HG02642 (cell line): ENCODE measurements at regions not wholly inside any gene's neighbourhood (a gene's known extent, or its start where the extent isn't known, plus 50 kb on each side); places are given as distances from the start of the nearest gene placed in this dataset.

Experiments
- ATAC-seq: cut with Tn5 transposase; IDR thresholded peaks from one replicate; pipeline ENCODE4 v1.9.1; 2021; ENCODE audit warnings: mild to moderate bottlenecking; ENCODE audit not compliant: unreplicated experiment, poor library complexity

GRCh38 chr5:54659700-54660131, 142.2 kb downstream of the SNX18 start:
- no peak for ATAC-seq

GRCh38 chr5:54658010-54658409, 140.5 kb downstream of the SNX18 start:
- ATAC-seq: no peak

- ATAC-seq: no peak
Observed at GRCh38 chr5:54656261-54656728, 138.7 kb downstream of the SNX18 start.

GRCh38 chr5:54655761-54656160, 138.2 kb downstream of the SNX18 start:
- no peak for ATAC-seq

GRCh38 chr5:54655266-54655665, 137.7 kb downstream of the SNX18 start:
- no peak for ATAC-seq

- ATAC-seq: no peak
Observed at GRCh38 chr5:54653956-54654614, 136.5 kb downstream of the SNX18 start.

- no peak for ATAC-seq
Observed at GRCh38 chr5:54651482-54652076, 134.0 kb downstream of the SNX18 start.

- no peak for ATAC-seq
Observed at GRCh38 chr5:54649041-54649504, 131.5 kb downstream of the SNX18 start.

GRCh38 chr5:54646356-54647101, 129.0 kb downstream of the SNX18 start:
- peak; percentile 94 for ATAC-seq

- no peak for ATAC-seq
Observed at GRCh38 chr5:54645882-54646355, 128.4 kb downstream of the SNX18 start.

- no peak for ATAC-seq
Observed at GRCh38 chr5:54644226-54644625, 126.7 kb downstream of the SNX18 start.

GRCh38 chr5:54643685-54644106, 126.1 kb downstream of the SNX18 start:
- ATAC-seq: no peak

- ATAC-seq: no peak
Observed at GRCh38 chr5:54639621-54640020, 122.1 kb downstream of the SNX18 start.

- ATAC-seq: no peak
Observed at GRCh38 chr5:54638106-54638505, 120.5 kb downstream of the SNX18 start.

GRCh38 chr5:54637654-54638053, 120.1 kb downstream of the SNX18 start:
- ATAC-seq: no peak

- no peak for ATAC-seq
Observed at GRCh38 chr5:54634089-54634488, 116.5 kb downstream of the SNX18 start.

GRCh38 chr5:54632131-54632701, 114.7 kb downstream of the SNX18 start:
- ATAC-seq: no peak

- no peak for ATAC-seq
Observed at GRCh38 chr5:54630738-54631359, 113.3 kb downstream of the SNX18 start.

- ATAC-seq: no peak
Observed at GRCh38 chr5:54629115-54629514, 111.6 kb downstream of the SNX18 start.

- no peak for ATAC-seq
Observed at GRCh38 chr5:54628050-54628449, 110.5 kb downstream of the SNX18 start.
